HepG2 (cell line): ENCODE measurements at regions not wholly inside any gene's neighbourhood (a gene's known extent, or its start where the extent isn't known, plus 50 kb on each side); places are given as distances from the start of the nearest gene placed in this dataset.

Experiments
- ATAC-seq: fragments of 200-7000 bp; cut with Tn5 transposase; 3 replicates; pipeline ENCODE4 v1.9.1; 2020; ENCODE audit warnings: mild to moderate bottlenecking, moderate library complexity
- BruUV-seq: library from RNA; stranded (reverse); fragments of 400-500 nt; replicated peaks from 2 replicates; lab custom pipeline; 2021; lab: Mats Ljungman, UMichigan
- CTCF ChIA-PET: fragments of 300-600 bp; formaldehyde crosslinking; extraction: SDS; loops from one replicate; lab custom pipeline; 2021; ENCODE audit warnings: low total read pairs, inconsistent platforms, low intra/inter-chr PET ratio; lab: Yijun Ruan, JAX
- POLR2A ChIA-PET: fragments of 350-600 bp; sonication (Branson Sonifier 250); formaldehyde crosslinking; loops from one replicate; lab custom pipeline; 2020; ENCODE audit warnings: antibody characterized with exemption, inconsistent platforms; lab: Yijun Ruan, JAX
- DNase-seq: peaks from one replicate; pipeline ENCODE4 v3.0.0-alpha.2; 2015; ENCODE audit warnings: low spot score
- FAIRE-seq: peaks from 3 replicates; lab custom pipeline; 2011; peaks lifted over from hg19 to GRCh38; lab: Jason Lieb, UNC
- H2AFZ ChIP-seq: one replicate; pipeline ENCODE4 v1.6.1; 2011; ENCODE audit warnings: low read length, inconsistent platforms
- H3K27ac ChIP-seq: fragments of 300-600 bp; 3 replicates; pipeline ENCODE4 v1.8.0; 2011; ENCODE audit warnings: mixed run types, mild to moderate bottlenecking, mixed read lengths, low read length, inconsistent platforms; ENCODE audit not compliant: insufficient read depth; ENCODE audit errors: extremely low read length
- H3K27me3 ChIP-seq, 2 experiments: fragments of 200-600 bp in 1 of 2; 2 replicates in 1 of 2; 3 replicates in 1 of 2; pipeline versions ENCODE4 v1.6.0 to v1.8.0; 2011; ENCODE audit warnings: low read length in 2 of 2, mild to moderate bottlenecking in 2 of 2, moderate library complexity in 2 of 2, inconsistent platforms in 1 of 2; ENCODE audit not compliant: insufficient read depth in 2 of 2, control insufficient read depth in 1 of 2
- H3K36me3 ChIP-seq, 2 experiments: fragments of 200-600 bp in 1 of 2; replicated peaks in 1 of 2; 2 replicates in 1 of 2; 3 replicates in 1 of 2; pipeline versions ENCODE4 v1.5.1 to v1.8.0; 2011; ENCODE audit warnings: low read length in 2 of 2, inconsistent platforms in 1 of 2; ENCODE audit not compliant: insufficient read depth in 2 of 2, control insufficient read depth in 1 of 2
- H3K4me1 ChIP-seq: 2 replicates; pipeline ENCODE4 v1.5.1; 2012; ENCODE audit warnings: low read length, inconsistent platforms; ENCODE audit not compliant: insufficient read depth
- H3K4me2 ChIP-seq: 2 replicates; pipeline ENCODE4 v1.6.0; 2011; ENCODE audit warnings: low read depth, low read length, inconsistent platforms
- H3K4me3 ChIP-seq, 3 experiments: fragments of 200-600 bp in 1 of 3; sonication (generic), shearing (Covaris generic) in 1 of 3; replicated peaks in 1 of 3; 2 replicates each; pipeline ENCODE4 v1.5.1; 2011 to 2016; ENCODE audit warnings: low read length in 3 of 3, inconsistent platforms in 2 of 3, low read depth in 2 of 3, mild to moderate bottlenecking in 2 of 3, control low read depth in 1 of 3, mixed read lengths in 1 of 3; ENCODE audit not compliant: insufficient read depth in 1 of 3
- H3K79me2 ChIP-seq: one replicate; pipeline ENCODE4 v1.6.1; 2011; ENCODE audit warnings: low read length, inconsistent platforms; ENCODE audit not compliant: insufficient read depth
- H3K9ac ChIP-seq: 2 replicates; pipeline ENCODE4 v1.6.0; 2011; ENCODE audit warnings: mild to moderate bottlenecking, low read depth, low read length, inconsistent platforms; ENCODE audit not compliant: insufficient read depth
- H3K9me3 ChIP-seq: 2 replicates; pipeline ENCODE4 v1.5.1; 2012; ENCODE audit warnings: mild to moderate bottlenecking, low read length
- H4K20me1 ChIP-seq: 2 replicates; pipeline ENCODE4 v1.6.0; 2011; ENCODE audit warnings: inconsistent platforms, mild to moderate bottlenecking, low read length, moderate library complexity; ENCODE audit not compliant: insufficient read depth
- CBX2 ChIP-seq, 2 experiments: fragments of 200-600 bp in 1 of 2; sonication (generic); formaldehyde crosslinking in 1 of 2; IDR thresholded peaks; 2 replicates each; pipeline versions ENCODE4 v1.7.0 to v1.8.1; 2018 to 2022; ENCODE audit warnings: low read depth in 2 of 2, low read length in 1 of 2, mild to moderate bottlenecking in 1 of 2, missing genetic modification reagents in 1 of 2
- MAFF ChIP-seq: IDR thresholded peaks from 2 replicates; pipeline ENCODE4 v1.6.1; 2011; ENCODE audit warnings: low read depth, low read length, improper control_type of control experiment
- MAFK ChIP-seq, 2 experiments: IDR thresholded peaks in 1 of 2; conservative IDR thresholded peaks in 1 of 2; 2 replicates each; pipeline ENCODE4 v1.6.1; 2011; ENCODE audit warnings: improper control_type of control experiment in 2 of 2, low read length in 2 of 2
- PHB2 ChIP-seq: fragments of 450-650 bp; IDR thresholded peaks from 2 replicates; pipeline ENCODE4 v1.6.1; 2018; ENCODE audit not compliant: partially characterized antibody
- PHF20 ChIP-seq: sonication (generic); formaldehyde crosslinking; IDR thresholded peaks from 2 replicates; pipeline ENCODE4 v1.5.0; 2020; ENCODE audit warnings: mild to moderate bottlenecking, missing genetic modification reagents
- POLR2AphosphoS5 ChIP-seq: IDR thresholded peaks from 2 replicates; pipeline ENCODE4 v1.6.1; 2012; ENCODE audit warnings: low read depth, low read length
- ZC3H4 ChIP-seq: sonication (generic); formaldehyde crosslinking; IDR thresholded peaks from 2 replicates; pipeline ENCODE4 v1.4.0; 2020; ENCODE audit warnings: missing genetic modification reagents, borderline replicate concordance
- ZNF614 ChIP-seq: IDR thresholded peaks from 2 replicates; pipeline ENCODE4 v1.6.1; 2018; ENCODE audit warnings: missing biosample characterization, missing genetic modification reagents, inconsistent platforms, borderline replicate concordance
- ZNF780A ChIP-seq: sonication (generic); formaldehyde crosslinking; IDR thresholded peaks from 2 replicates; pipeline ENCODE4 v1.8.0; 2022; ENCODE audit warnings: mild to moderate bottlenecking, missing genetic modification reagents, moderate library complexity
- WGBS: methylation state at CpG from one replicate; pipeline ENCODE4 v1.1.6; 2017; ENCODE audit warnings: low lambda C conversion rate; 5-methylcytosine and 5-hydroxymethylcytosine counted together
- in situ Hi-C: cut with HindIII; loops from 2 replicates; pipeline ENCODE4 v1.10.0; 2017; ENCODE audit warnings: low pct_unique_long_range_greater_than_20kb; ENCODE audit not compliant: extremely low pct_ligation_motif_present
- intact Hi-C: fragments of 100-400 bp; cut with micrococcal nuclease; formaldehyde crosslinking; loops from one replicate; pipeline ENCODE4 v1.10.0; 2022; ENCODE audit not compliant: unreplicated experiment
- TF ChIP-seq, protein P1 (sequence below): sonication (generic); formaldehyde crosslinking; conservative IDR thresholded peaks from 2 replicates; pipeline ENCODE4 v1.4.0; 2020; ENCODE audit warnings: missing genetic modification reagents
- TF ChIP-seq, protein P2 (sequence below): sonication (generic); formaldehyde crosslinking; IDR thresholded peaks from 2 replicates; pipeline ENCODE4 v1.4.0; 2020; ENCODE audit warnings: missing genetic modification reagents, borderline replicate concordance
- TF ChIP-seq, protein P3 (sequence below): sonication (generic); formaldehyde crosslinking; conservative IDR thresholded peaks from 2 replicates; pipeline ENCODE4 v1.5.0; 2020; ENCODE audit warnings: missing genetic modification reagents

DNA sequence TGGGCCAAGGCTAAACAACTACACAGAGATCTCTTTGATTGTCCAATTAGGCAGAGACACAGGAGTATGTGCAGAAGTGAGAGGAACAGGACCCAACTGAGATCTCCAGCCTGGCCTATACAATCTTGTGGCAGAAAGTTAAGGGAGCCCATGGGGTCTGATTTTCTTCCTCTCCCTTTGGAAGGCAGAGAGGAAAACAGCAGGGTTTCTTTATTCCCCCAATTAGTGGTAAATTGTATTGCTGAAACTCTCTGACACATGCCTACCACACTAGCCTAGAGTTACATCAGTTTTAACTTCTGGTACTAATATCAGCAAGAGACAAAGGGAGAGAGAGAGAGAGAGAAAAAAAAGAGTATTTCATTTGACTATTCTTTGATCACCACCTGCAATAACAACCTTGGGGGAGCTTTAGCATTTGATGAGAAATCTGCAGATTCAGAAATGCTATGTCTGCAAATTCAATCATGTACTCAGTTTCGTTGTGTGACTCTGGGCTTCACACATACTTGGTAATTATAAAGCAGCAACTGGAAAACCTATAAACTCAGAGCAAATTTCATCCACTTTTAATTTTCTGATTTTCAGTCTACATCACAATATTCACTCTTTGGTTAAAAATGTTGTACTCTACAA is 260.3 kb upstream of the SPTLC3 start:
- WGBS, result 4% methylated on average over 1 of the region's 1 CpG
- ATAC-seq (no peak), FAIRE-seq (no peak), DNase-seq (no peak)
- H3K4me3 ChIP-seq, result no peak overlapping the region
- intact Hi-C loops (no loop called here), in situ Hi-C loops (no loop called here)
- H3K36me3 ChIP-seq, result no peaks in the 10 kb centered on the region
- no peak overlapping the region for H2AFZ ChIP-seq
- CTCF ChIA-PET, result no interaction called here
- H3K4me2 ChIP-seq, result no peak overlapping the region
- H3K4me1 ChIP-seq, result no peaks in the 10 kb centered on the region
- H4K20me1 ChIP-seq, result no peaks in the 10 kb centered on the region
- peak; percentile 36 to 64; a peak in 3 of 4 replicates for TF ChIP-seq MAFK (conservative IDR thresholded peaks at IDR 0.05 in 1 of 2, IDR thresholded peaks at IDR 0.05 in 1 of 2; ENCODE audit: low read length in 2 of 2)
- 0 out of 2 replicates have a peak, but pooled peaks have one; percentile 31 for TF ChIP-seq MAFF
- TF ChIP-seq ZNF614, result no peak
- no peak overlapping the region for H3K27ac ChIP-seq
- no peaks in the 10 kb centered on the region for H3K9me3 ChIP-seq
- POLR2A ChIA-PET, result no interaction called here
- BruUV-seq, result no TSS peak
- H3K27me3 ChIP-seq, result peaks cover 0 to 23% of the 10 kb centered on the region in 2 experiments; a peak in 3 of 5 replicates
- H3K9ac ChIP-seq, result no peak overlapping the region
- H3K79me2 ChIP-seq, result no peaks in the 10 kb centered on the region

DNA sequence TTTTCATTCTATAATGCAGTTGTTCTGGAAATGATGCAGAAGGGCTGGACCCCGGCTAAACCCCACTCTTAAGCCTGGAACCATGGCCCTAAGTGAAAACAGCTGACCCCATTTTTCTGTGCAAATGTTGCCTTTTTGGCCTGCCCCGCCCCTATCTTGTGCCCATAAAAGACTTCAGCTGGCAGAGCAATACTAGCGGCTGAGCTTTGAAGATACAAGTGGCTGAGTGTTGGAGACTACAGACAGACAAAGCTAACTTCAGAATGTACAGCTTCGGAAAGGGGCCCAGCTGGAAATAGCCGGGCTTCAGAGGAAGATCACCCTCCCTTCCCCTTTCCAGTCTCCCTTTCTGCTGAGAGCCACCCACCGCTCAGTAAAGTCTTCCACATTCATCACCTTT is 258.6 kb upstream of the SPTLC3 start:
- H3K27ac ChIP-seq, result no peak overlapping the region
- intact Hi-C loops, result no loop called here
- no peak for DNase-seq
- 5% methylated on average over 6 of the region's 6 CpGs for WGBS
- H3K27me3 ChIP-seq, result peaks cover 0 to 27% of the 10 kb centered on the region in 2 experiments; a peak in 3 of 5 replicates
- H2AFZ ChIP-seq, result no peak overlapping the region
- H3K4me3 ChIP-seq, result no peak overlapping the region
- ChIA-PET CTCF (no interaction called here), POLR2A (no interaction called here)
- H3K9ac ChIP-seq, result no peak overlapping the region
- H3K79me2 ChIP-seq, result no peaks in the 10 kb centered on the region
- BruUV-seq, result no TSS peak
- H3K9me3 ChIP-seq, result no peaks in the 10 kb centered on the region
- no peak for ATAC-seq
- in situ Hi-C loops, result no loop called here
- H4K20me1 ChIP-seq, result no peaks in the 10 kb centered on the region
- TF ChIP-seq CBX2 (IDR thresholded peaks at IDR 0.05; ENCODE audit: low read depth, low read length) (no peak), CBX2 (CRISPR knock-in tag; IDR thresholded peaks at IDR 0.05; ENCODE audit: low read depth) (no peak), PHF20 (CRISPR knock-in tag) (no peak), POLR2AphosphoS5 (no peak), ZC3H4 (CRISPR knock-in tag) (no peak), PHB2 (no peak), ZNF780A (CRISPR knock-in tag) (no peak)
- TF ChIP-seq, protein P1, sequence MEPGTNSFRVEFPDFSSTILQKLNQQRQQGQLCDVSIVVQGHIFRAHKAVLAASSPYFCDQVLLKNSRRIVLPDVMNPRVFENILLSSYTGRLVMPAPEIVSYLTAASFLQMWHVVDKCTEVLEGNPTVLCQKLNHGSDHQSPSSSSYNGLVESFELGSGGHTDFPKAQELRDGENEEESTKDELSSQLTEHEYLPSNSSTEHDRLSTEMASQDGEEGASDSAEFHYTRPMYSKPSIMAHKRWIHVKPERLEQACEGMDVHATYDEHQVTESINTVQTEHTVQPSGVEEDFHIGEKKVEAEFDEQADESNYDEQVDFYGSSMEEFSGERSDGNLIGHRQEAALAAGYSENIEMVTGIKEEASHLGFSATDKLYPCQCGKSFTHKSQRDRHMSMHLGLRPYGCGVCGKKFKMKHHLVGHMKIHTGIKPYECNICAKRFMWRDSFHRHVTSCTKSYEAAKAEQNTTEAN (CRISPR knock-in tag), result no peak
- TF ChIP-seq, protein P2, sequence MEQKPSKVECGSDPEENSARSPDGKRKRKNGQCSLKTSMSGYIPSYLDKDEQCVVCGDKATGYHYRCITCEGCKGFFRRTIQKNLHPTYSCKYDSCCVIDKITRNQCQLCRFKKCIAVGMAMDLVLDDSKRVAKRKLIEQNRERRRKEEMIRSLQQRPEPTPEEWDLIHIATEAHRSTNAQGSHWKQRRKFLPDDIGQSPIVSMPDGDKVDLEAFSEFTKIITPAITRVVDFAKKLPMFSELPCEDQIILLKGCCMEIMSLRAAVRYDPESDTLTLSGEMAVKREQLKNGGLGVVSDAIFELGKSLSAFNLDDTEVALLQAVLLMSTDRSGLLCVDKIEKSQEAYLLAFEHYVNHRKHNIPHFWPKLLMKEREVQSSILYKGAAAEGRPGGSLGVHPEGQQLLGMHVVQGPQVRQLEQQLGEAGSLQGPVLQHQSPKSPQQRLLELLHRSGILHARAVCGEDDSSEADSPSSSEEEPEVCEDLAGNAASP (CRISPR knock-in tag), result no peak
- TF ChIP-seq, protein P3, sequence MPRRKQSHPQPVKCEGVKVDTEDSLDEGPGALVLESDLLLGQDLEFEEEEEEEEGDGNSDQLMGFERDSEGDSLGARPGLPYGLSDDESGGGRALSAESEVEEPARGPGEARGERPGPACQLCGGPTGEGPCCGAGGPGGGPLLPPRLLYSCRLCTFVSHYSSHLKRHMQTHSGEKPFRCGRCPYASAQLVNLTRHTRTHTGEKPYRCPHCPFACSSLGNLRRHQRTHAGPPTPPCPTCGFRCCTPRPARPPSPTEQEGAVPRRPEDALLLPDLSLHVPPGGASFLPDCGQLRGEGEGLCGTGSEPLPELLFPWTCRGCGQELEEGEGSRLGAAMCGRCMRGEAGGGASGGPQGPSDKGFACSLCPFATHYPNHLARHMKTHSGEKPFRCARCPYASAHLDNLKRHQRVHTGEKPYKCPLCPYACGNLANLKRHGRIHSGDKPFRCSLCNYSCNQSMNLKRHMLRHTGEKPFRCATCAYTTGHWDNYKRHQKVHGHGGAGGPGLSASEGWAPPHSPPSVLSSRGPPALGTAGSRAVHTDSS (CRISPR knock-in tag), result no peak
- FAIRE-seq, result no peak
- H3K36me3 ChIP-seq, result no peaks in the 10 kb centered on the region
- no peaks in the 10 kb centered on the region for H3K4me1 ChIP-seq
- H3K4me2 ChIP-seq, result no peak overlapping the region
